Activated T-cell treated with anti-CD3 and anti-CD28 coated beads for 48 hours (primary cell): ENCODE measurements at regions not wholly inside any gene's neighbourhood (a gene's known extent, or its start where the extent isn't known, plus 50 kb on each side); places are given as distances from the start of the nearest gene placed in this dataset.

Experiments
- DNase-seq: peaks from one replicate; pipeline ENCODE4 v3.0.0-alpha.2; 2020; ENCODE audit warnings: low read depth

- no peak for DNase-seq
Measured at GRCh38 chr18:78889250-78889649, 90.4 kb upstream of the SALL3 start.

GRCh38 chr18:78890388-78890787 lies 89.2 kb upstream of the SALL3 start:
- DNase-seq, result no peak

GRCh38 chr18:78891185-78891762 lies 88.3 kb upstream of the SALL3 start:
- DNase-seq, result no peak

- DNase-seq, result no peak
Measured at GRCh38 chr18:78892177-78892576, 87.4 kb upstream of the SALL3 start.

- no peak for DNase-seq
Measured at GRCh38 chr18:78892721-78893120, 86.9 kb upstream of the SALL3 start.

GRCh38 chr18:78893281-78894032 lies 86.2 kb upstream of the SALL3 start:
- no peak for DNase-seq

GRCh38 chr18:78894033-78894305 lies 85.6 kb upstream of the SALL3 start:
- DNase-seq, result no peak

GRCh38 chr18:78895207-78896001 lies 84.2 kb upstream of the SALL3 start:
- no peak for DNase-seq

- no peak for DNase-seq
Measured at GRCh38 chr18:78896111-78896905, 83.3 kb upstream of the SALL3 start.

- DNase-seq, result no peak
Measured at GRCh38 chr18:78898066-78898465, 81.6 kb upstream of the SALL3 start.

GRCh38 chr18:78898635-78899034 lies 81.0 kb upstream of the SALL3 start:
- DNase-seq, result no peak

- DNase-seq, result no peak
Measured at GRCh38 chr18:78899241-78899640, 80.4 kb upstream of the SALL3 start.

GRCh38 chr18:78900938-78901909 lies 78.4 kb upstream of the SALL3 start:
- no peak for DNase-seq

- DNase-seq, result no peak
Measured at GRCh38 chr18:78901923-78902794, 77.5 kb upstream of the SALL3 start.

- no peak for DNase-seq
Measured at GRCh38 chr18:78902795-78903435, 76.7 kb upstream of the SALL3 start.

- DNase-seq, result no peak
Measured at GRCh38 chr18:78903436-78904178, 76.0 kb upstream of the SALL3 start.

- no peak for DNase-seq
Measured at GRCh38 chr18:78904179-78904531, 75.5 kb upstream of the SALL3 start.

- DNase-seq, result no peak
Measured at GRCh38 chr18:78905334-78905733, 74.3 kb upstream of the SALL3 start.

GRCh38 chr18:78906066-78906465 lies 73.6 kb upstream of the SALL3 start:
- DNase-seq, result no peak
